ENCODE measurements at regions not wholly inside any gene's neighbourhood (a gene's known extent, or its start where the extent isn't known, plus 50 kb on each side); places are given as distances from the start of the nearest gene placed in this dataset.

DNA sequence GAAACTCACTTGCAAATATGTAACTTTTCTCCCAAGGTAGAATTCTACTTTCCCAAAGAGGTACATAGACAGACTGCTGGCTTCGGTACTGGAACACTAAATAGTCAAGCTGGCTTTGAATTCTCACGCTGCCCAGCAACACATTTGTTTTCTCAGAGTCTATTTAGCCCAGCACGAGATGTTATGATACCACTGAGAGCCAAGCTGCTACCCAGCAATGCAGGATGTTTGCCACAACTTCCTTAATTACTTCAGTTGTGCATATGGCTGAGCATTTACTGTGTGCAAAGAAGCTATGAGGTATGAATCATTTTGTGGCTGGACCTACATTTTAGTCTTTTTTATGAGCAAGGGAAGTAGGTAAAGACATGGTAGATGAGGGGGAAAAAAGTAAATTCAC lies 793.2 kb downstream of the PLA2G4A start:
- no peak for DNase-seq (ENCODE audit: low read depth, low spot score)
- no peaks in the 10 kb centered on the region for H3K9me3 ChIP-seq (ENCODE audit: low read depth, low read length)
- TF ChIP-seq EZH2 (IDR thresholded peaks at IDR 0.05) (no peak), FOXP2 (optimal IDR thresholded peaks at IDR 0.05; ENCODE audit: control extremely low read depth, extremely low read length, insufficient read depth) (no peak)
- no peak overlapping the region for H3K4me3 ChIP-seq
- no peak overlapping the region for H3K27ac ChIP-seq
- no peaks in the 10 kb centered on the region for H3K36me3 ChIP-seq (ENCODE audit: insufficient read depth, low read length)
- H3K9ac ChIP-seq (ENCODE audit: insufficient read length) = no peak overlapping the region

DNA sequence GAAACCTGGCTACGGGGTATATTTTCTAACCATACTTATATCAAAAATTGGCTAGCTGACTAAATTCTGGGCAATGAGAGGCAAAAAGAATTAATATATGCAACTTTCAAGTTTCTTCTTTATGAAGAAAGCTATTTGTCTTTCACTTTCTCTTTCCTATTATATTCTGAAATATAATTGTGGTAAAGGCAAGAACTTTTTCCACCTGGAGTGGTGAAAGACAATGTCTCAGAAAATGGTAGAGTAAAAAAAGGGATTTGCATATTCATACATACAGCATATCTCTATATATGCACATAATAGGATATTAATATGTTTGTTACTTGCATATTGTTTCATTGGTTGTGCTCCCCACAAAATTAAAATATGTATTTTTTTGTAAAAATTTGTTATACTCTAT lies 793.8 kb downstream of the PLA2G4A start:
- Histone ChIP-seq H3K4me3 (no peak overlapping the region), H3K9me3 (ENCODE audit: low read depth, low read length) (no peaks in the 10 kb centered on the region), H3K27ac (no peak overlapping the region), H3K9ac (ENCODE audit: insufficient read length) (no peak overlapping the region), H3K36me3 (ENCODE audit: insufficient read depth, low read length) (no peaks in the 10 kb centered on the region)
- TF ChIP-seq EZH2 (IDR thresholded peaks at IDR 0.05) (no peak), FOXP2 (optimal IDR thresholded peaks at IDR 0.05; ENCODE audit: control extremely low read depth, extremely low read length, insufficient read depth) (no peak), POLR2AphosphoS5 (IDR thresholded peaks at IDR 0.05; ENCODE audit: borderline replicate concordance, low read depth, low read length) (no peak)
- DNase-seq (ENCODE audit: low read depth, low spot score) = no peak

DNA sequence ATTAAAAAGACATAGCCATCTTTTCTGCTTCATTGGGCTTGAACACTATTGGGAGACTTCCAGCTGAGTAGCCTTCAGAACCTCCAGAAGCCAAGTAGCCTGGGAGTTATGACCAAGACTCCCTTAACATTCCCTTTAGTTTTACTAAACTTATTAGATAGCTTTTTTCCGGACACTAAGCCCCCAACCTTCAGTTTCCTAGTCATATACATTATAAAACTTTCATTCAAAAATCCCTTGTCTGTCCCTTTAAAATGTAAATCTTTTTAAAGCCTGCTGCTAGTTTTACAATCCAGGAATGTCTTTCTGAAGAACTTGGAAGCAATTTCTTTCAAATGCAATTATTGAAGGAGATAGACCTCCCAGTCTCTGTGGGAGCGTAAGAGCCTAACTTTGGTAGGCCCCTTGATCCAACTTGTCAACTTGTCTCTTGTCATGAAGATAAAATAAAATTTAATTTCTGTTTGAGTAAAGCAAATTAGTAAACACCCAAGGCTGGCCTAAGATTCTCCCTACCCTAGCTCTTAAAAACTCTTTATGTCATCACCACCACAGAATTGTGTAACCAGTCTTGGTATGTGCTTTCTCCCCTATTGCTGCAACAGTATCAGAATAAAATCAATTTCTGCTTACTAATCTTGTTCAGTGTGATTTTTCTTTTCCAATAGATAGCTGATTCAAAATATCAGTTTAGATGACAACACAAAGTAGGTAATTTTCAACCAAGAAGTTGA lies 796.2 kb downstream of the PLA2G4A start:
- Histone ChIP-seq H3K9ac (ENCODE audit: insufficient read length) (no peak overlapping the region), H3K9me3 (ENCODE audit: low read depth, low read length) (no peaks in the 10 kb centered on the region), H3K27ac (no peak overlapping the region), H3K36me3 (ENCODE audit: insufficient read depth, low read length) (no peaks in the 10 kb centered on the region), H3K4me3 (no peak overlapping the region)
- no peak for DNase-seq (ENCODE audit: low read depth, low spot score)
- TF ChIP-seq FOXP2 (optimal IDR thresholded peaks at IDR 0.05; ENCODE audit: control extremely low read depth, extremely low read length, insufficient read depth) (no peak), EZH2 (IDR thresholded peaks at IDR 0.05) (no peak), POLR2AphosphoS5 (IDR thresholded peaks at IDR 0.05; ENCODE audit: borderline replicate concordance, low read depth, low read length) (no peak)

DNA sequence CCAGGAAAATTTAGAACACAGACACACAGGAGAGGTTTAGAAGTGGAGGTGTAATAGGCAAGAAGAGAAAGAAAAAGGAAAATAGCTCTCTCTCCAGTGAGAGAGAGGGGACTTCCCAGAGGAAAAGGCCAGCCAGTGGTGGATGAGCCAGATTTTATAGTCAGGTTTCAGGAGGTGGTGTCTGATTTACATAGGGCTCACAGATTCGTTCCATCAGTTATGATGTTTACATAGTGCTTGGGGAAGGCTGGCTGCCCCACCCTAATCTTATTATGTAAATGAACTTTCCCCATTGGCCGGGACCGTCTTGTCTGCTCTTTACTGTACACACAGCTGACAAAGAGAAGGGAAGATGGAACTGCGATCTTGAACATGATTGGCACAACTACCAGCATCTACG lies 797.3 kb downstream of the PLA2G4A start:
- Histone ChIP-seq H3K36me3 (ENCODE audit: insufficient read depth, low read length) (no peaks in the 10 kb centered on the region), H3K9ac (ENCODE audit: insufficient read length) (no peak overlapping the region), H3K9me3 (ENCODE audit: low read depth, low read length) (no peaks in the 10 kb centered on the region), H3K4me3 (no peak overlapping the region), H3K27ac (no peak overlapping the region)
- no peak for TF ChIP-seq EZH2 (IDR thresholded peaks at IDR 0.05)
- TF ChIP-seq POLR2AphosphoS5 (IDR thresholded peaks at IDR 0.05; ENCODE audit: borderline replicate concordance, low read depth, low read length) = no peak
- TF ChIP-seq FOXP2 (optimal IDR thresholded peaks at IDR 0.05; ENCODE audit: control extremely low read depth, extremely low read length, insufficient read depth) = no peak
- DNase-seq (ENCODE audit: low read depth, low spot score) = no peak

DNA sequence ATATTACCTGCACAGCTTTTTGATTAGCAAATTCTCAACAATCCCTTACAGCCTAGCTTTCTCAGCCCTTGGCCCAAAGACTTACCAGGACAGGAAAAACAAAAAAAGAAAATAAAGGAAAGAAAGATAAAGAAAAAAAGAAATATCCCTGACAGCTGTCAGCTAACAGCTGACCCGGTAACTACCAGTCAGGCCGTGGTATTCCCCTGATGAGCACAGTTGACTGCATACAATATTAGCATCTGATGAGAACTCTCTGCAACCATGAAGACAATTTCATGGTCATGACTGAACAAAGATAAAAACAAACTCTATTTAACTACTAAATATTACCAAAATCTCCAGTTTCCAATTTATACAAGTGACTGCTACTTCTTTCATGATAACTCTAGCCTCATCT lies 798.8 kb downstream of the PLA2G4A start:
- no peak for DNase-seq (ENCODE audit: low read depth, low spot score)
- no peak overlapping the region for H3K9ac ChIP-seq (ENCODE audit: insufficient read length)
- no peak overlapping the region for H3K27ac ChIP-seq
- no peak overlapping the region for H3K4me3 ChIP-seq
- TF ChIP-seq EZH2 (IDR thresholded peaks at IDR 0.05) (no peak), FOXP2 (optimal IDR thresholded peaks at IDR 0.05; ENCODE audit: control extremely low read depth, extremely low read length, insufficient read depth) (no peak), POLR2AphosphoS5 (IDR thresholded peaks at IDR 0.05; ENCODE audit: borderline replicate concordance, low read depth, low read length) (no peak)
- H3K9me3 ChIP-seq (ENCODE audit: low read depth, low read length) = no peaks in the 10 kb centered on the region
- H3K36me3 ChIP-seq (ENCODE audit: insufficient read depth, low read length) = no peaks in the 10 kb centered on the region

DNA sequence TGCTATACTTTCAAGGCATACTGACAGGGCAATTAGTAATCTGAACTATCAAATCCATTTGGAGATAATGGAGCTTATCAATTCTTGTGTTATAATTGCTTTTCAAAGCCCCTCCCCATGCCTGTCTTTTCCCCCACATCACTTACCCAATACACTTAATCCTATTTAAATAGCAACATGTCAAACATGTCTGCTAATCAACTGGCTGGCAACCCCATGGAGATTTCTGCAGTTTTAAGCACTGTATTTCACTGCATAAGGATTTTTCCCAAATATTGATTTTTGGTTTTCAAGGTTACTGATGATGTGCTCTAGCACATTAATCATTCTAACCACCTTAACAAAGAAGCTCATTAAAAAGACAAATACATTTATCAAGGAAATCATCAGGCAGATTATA lies 800.3 kb downstream of the PLA2G4A start:
- Histone ChIP-seq H3K4me3 (no peak overlapping the region), H3K27ac (no peak overlapping the region), H3K9me3 (ENCODE audit: low read depth, low read length) (no peaks in the 10 kb centered on the region), H3K36me3 (ENCODE audit: insufficient read depth, low read length) (no peaks in the 10 kb centered on the region), H3K9ac (ENCODE audit: insufficient read length) (no peak overlapping the region)
- DNase-seq (ENCODE audit: low read depth, low spot score) = no peak
- TF ChIP-seq POLR2AphosphoS5 (IDR thresholded peaks at IDR 0.05; ENCODE audit: borderline replicate concordance, low read depth, low read length) = no peak
- no peak for TF ChIP-seq FOXP2 (optimal IDR thresholded peaks at IDR 0.05; ENCODE audit: control extremely low read depth, extremely low read length, insufficient read depth)
- TF ChIP-seq EZH2 (IDR thresholded peaks at IDR 0.05) = no peak

DNA sequence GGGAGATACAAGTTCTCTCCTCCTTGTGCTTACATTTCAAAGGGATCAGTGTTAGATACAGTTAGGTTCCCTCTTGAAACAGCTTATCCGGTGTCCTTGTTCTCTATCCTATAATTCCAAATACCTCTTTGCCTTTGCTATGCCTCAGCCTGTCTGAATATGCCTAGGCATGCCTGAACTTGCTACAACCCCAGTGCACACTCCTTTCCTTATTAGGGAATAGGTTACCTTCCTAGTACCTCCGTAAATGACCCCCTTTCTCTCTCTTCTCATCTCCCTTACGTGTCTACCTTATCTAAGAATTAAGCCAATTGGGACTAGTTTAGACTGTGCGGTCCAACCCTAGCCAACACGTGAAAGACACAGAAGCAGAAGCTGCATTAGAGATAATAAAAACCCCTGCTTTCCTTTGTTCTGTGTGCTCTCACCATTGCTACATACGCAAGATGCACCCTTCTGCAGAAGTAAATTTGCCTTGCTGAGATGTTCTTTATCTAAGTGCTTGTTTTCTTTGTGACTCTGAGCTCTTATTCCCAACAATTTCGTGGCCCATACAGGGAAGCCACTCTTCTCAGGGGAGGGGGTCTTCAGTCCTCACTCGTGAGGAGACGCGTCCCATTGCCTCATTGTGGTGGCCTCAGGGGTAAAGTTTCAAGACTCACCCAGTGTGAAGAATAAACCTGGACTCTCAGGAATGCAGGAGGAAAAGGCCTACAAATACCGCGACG lies 802.1 kb downstream of the PLA2G4A start:
- Histone ChIP-seq H3K9me3 (ENCODE audit: low read depth, low read length) (no peaks in the 10 kb centered on the region), H3K4me3 (no peak overlapping the region), H3K27ac (no peak overlapping the region), H3K36me3 (ENCODE audit: insufficient read depth, low read length) (no peaks in the 10 kb centered on the region), H3K9ac (ENCODE audit: insufficient read length) (no peak overlapping the region)
- DNase-seq (ENCODE audit: low read depth, low spot score) = no peak
- no peak for TF ChIP-seq EZH2 (IDR thresholded peaks at IDR 0.05)
- no peak for TF ChIP-seq FOXP2 (optimal IDR thresholded peaks at IDR 0.05; ENCODE audit: control extremely low read depth, extremely low read length, insufficient read depth)
- no peak for TF ChIP-seq POLR2AphosphoS5 (IDR thresholded peaks at IDR 0.05; ENCODE audit: borderline replicate concordance, low read depth, low read length)

DNA sequence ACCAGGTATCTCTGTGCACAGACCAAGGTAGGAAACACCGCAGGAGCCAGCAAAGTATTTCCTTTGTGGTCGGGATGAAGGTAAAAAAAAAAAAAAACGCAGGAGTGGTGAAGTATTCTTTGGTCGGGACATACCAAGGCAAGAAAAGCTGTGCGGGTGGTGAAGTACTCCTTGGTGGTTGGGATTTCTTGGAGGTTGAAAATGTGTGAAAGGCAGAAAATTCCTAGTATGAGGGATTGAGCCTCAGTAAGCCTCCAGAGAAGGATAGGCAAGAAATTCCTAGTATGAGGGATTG lies 802.6 kb downstream of the PLA2G4A start:
- TF ChIP-seq FOXP2 (optimal IDR thresholded peaks at IDR 0.05; ENCODE audit: control extremely low read depth, extremely low read length, insufficient read depth) (no peak), EZH2 (IDR thresholded peaks at IDR 0.05) (no peak), POLR2AphosphoS5 (IDR thresholded peaks at IDR 0.05; ENCODE audit: borderline replicate concordance, low read depth, low read length) (no peak)

More for the DNA sequence above, 802.6 kb downstream of the PLA2G4A start:
- Histone ChIP-seq H3K27ac (no peak overlapping the region), H3K4me3 (no peak overlapping the region), H3K9ac (ENCODE audit: insufficient read length) (no peak overlapping the region), H3K9me3 (ENCODE audit: low read depth, low read length) (no peaks in the 10 kb centered on the region), H3K36me3 (ENCODE audit: insufficient read depth, low read length) (no peaks in the 10 kb centered on the region)
- no peak for DNase-seq (ENCODE audit: low read depth, low spot score)

Data from SK-N-MC (cell line).